GM18861 (cell line): ENCODE measurements at regions not wholly inside any gene's neighbourhood (a gene's known extent, or its start where the extent isn't known, plus 50 kb on each side); places are given as distances from the start of the nearest gene placed in this dataset.
"Not testable (repeated sequence)": the region's sequence is repeated elsewhere in the genome, so short reads cannot be mapped to it uniquely, and the experiment has no call there.

Experiments
- ATAC-seq: cut with Tn5 transposase; IDR thresholded peaks from one replicate; pipeline ENCODE4 v1.9.1; 2021; ENCODE audit not compliant: unreplicated experiment

DNA sequence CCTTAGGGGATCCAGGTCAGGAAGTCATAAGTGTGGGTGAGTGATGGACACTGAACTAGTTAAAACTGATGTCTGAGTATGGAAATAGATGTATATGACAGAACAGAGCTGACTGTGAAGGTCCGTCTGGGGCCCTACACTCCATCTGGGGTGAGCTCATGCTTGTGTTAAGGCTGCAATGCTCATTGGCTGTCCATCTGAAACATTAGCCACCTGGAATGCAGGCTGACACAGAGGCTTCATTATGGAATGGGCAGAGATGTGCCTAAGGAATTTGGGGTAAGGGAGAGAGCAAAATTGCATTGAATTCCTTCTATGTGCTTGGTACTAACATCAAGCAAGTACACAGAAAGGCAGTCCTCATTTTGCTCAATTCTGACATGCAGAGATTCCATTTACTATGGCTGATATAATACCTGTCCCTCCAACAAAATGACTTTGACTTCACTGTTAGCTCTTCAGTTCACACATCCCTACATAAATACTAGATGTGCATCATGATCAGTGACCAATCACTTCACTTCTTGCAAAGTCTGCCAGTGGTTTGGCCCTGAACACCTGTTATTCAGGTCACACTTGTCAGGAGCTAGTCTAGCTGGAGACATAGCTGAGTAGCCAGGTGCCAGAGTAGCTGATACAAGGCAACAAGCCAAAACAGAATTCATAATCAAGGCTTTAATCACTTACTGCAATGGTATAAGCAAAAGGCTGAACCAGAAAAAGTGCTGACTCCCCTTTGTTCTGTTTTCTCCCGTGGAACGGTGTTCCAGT is 128.9 kb upstream of the VWC2 start:
- no peak for ATAC-seq

DNA sequence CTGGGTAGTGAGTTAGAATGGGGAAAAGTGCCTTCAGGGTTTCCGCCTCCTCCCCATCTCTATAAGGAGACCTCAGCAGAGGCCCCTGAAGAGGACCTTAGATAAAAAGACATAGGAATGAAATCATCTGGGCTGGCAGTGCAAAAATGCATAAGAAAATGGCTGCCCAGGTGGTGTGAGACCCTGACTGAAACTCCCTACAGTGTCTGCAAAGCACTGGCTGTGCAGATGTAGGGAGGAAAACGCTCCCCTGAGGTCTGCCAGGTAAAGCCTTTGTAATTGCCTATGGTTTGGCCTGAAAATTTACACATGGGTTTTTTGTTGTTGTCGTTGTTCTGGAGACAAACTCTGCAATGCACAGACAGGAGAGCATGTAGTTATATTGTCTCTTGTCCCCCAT is 128.1 kb upstream of the VWC2 start:
- ATAC-seq = no peak

DNA sequence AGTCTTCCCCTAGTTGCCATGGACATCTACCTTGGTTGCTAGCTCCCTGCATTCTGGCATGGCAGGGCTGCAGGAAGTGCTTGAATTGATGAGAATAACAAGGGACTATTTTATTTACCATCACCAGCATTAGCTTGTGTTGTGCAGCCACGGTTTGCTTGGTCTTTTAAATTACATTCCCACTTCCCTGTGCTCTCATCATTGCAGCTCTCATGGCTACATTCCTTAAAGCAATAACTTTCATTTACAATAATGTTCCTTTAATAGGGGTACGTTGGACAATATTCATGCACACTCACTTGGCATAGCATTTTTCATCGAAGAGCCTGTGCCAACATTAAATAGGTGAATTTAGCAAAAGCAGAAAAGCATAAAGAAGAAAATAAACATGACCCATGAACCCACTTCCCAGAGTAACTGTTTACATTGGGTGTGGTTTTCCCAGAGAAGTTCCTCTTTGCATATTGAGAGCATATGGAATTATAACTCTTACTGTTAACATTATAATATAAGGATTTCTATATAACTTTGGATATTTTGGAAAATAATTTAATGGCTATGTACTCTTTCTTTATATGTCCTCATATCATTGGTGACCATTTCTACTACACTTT is 113.2 kb upstream of the VWC2 start:
- no peak for ATAC-seq

DNA sequence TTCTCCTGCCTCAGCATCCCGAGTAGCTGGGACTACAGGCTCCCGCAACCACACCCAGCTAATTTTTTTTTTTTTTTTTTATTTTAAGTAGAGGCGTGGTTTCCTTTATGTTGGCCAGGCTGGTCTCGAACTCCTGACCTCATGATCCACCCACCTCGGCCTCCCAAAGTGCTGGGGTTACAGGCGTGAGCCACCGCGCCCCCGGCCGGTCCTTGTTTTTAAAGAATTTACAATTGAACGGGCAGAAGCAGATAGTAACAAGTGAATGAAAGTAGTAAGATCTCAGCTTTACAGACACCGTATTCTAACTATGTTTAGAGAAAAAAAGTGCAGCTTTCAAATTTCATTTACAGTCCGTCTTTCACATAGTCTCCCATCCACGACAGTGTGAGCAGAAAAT is 112.5 kb upstream of the VWC2 start:
- ATAC-seq = no peak

DNA sequence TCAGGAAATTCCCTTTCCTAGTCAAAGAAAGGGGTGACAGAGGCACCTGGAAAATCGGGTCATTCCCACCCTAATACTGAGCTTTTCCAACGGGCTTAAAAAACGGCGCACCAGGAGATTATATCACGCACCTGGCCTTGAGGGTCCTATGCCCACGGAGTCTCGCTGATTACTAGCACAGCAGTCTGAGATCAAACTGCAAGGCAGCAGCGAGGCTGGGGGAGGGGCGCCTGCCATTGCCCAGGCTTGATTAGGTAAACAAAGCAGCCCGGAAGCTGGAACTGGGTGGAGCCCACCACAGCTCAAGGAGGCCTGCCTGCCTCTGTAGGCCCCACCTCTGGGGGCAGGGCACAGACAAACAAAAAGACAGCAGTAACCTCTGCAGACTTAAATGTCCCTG is 107.5 kb upstream of the VWC2 start:
- ATAC-seq = not testable (repeated sequence)

DNA sequence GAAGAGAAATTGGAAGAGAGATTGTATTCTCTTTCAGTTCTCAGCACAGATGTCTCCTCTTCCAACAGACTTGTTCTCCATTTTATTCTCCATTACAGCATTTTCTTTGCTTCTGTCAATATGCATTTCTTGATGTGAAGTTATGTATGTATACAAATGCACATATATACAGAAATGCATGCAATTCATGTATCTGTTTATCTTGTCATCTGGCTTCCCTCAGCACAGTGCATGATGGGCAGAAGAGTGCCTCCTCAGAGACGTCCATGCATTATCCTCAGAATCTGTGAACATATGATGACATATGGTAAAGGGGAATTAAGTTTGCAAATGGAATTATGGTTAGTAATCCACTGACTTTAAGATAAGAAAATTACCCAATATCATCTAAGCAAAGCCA is 106.7 kb upstream of the VWC2 start:
- ATAC-seq = no peak

DNA sequence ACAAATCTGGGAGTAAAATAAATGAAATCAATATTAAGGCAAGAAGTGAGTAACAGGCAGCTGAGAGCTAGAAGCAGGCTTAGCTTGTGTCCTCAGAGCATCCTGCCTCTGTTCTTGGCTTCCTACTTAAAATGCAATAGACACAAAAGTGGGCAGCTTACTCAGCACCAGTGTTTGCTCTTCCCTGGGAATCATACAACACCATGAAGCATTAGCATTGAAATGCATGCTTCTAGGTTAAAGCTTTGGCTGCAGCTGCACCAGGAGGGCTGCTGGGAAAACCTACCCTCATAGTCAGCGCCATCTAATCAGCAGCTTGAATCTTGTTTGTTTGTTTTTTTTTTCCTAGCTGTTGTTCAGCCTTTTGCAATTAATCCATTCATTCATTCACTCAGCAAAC is 104.2 kb upstream of the VWC2 start:
- ATAC-seq = no peak

DNA sequence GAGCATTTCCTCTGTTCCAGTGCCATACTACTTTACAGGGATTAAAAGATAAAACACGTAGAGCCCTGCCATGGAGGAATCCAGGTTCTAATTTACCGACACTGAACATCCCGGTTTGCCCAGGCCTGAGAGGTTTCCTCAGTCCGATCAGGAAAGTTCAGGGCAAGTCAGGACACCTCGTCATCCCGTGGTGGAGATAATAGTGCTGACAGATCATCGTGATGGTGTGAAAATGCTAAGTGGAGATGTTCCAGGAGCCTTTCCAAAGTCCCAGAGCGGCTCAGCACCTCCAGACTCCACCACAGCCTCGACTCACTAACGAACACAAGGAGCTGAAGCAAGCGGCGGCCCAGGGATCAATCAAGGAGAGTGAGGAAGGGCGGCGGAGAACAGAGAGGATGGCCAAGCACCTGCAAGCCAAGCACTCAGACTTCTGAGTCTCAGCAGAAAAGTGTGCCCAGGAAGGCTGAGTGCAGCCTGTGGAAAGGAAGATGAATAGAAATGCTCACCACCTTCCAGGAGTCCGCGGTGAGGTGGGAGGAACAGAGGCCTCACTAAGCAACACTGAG is 103.7 kb upstream of the VWC2 start:
- ATAC-seq = no peak

DNA sequence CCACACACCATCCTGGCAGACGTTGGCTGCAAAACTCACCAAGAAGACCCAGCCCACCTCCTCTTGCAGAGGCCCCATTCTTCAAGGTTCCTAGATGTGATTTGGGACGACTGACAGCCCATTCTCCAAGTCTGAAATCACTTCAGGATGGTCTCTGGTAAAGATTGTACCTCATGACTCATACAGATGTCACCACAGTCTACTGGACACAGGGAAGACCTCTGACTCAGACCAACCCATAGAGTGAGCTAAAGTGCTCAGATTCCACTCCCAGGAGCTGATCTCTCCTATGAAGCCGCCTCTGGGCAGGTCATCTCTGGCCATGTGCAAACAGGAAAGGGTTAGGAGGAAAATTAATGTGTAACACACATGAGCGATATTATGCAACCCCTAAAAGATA is 102.4 kb upstream of the VWC2 start:
- ATAC-seq = no peak

DNA sequence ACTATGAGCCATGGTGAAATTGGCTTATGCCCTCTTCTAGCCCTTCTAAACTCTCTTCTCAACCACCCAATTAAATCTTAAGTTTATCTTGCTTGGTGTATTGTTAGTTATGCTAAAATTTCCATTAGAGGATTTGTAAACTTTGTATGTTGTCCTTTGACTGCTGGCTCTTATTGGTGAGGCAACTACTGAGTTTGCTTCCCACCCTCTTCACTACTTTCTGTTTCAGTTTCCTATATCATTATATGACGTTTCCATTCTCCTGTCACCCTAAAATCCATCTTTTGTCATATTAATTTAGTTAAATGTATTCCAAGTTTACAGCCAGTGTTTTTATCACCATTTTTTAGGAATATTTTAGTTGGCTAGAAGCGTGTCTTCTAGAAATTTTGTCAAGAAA is 80.9 kb upstream of the VWC2 start:
- ATAC-seq = no peak

DNA sequence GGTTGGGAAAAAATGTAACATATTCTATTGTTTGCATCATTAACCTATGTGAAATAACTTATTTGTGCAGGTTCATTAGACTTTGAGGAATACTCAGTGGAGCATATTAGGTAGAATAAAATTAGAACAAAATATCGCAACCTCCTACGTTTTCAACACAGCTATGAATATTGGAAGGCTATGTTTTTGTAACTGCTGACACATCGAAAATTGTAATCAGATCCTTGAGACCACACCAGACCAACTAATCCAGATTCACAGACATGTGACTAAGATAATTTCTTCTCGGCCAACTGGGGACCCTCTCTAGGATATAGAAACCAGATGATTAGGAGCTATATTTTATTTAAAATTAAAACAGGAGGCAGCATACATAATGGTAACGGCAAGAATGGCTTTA is 77.5 kb upstream of the VWC2 start:
- no peak for ATAC-seq

DNA sequence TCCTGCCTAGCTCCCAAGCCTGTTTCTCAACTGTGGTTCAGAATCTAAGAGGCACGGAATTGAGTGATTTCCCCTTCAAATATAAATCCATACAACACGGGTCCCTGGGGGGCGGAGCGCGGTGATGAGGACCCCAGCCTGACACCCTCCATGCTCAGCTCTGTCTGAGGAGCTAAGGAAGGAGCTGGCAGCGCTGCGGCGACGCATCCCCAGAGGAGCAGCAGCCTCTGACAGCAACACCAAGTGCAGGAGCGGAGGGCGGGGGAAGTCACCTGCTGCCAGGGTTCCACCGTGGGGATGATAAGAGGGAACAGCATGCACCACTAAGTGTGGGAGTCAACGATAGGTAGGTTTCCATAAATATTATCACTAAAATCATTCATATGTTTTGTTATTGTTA is 72.6 kb upstream of the VWC2 start:
- no peak for ATAC-seq

DNA sequence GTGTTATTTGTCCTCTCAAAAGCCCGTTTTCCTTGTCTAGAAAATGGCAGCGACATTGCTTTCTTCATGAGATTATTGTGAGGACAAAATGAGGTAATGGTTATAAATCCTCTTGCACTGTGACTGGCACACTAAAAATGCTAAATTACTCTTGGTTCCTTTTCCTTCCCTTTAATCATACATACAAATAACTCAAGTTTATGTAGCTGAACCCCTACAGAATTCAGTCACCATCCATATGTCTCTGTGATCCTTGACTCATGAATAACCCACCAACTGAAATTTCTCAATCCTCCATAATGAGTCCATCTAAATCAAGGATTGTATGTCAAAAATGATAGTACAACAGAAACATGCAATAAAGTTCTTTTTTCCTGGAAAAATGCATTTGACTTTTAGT is 71.3 kb upstream of the VWC2 start:
- ATAC-seq = no peak

DNA sequence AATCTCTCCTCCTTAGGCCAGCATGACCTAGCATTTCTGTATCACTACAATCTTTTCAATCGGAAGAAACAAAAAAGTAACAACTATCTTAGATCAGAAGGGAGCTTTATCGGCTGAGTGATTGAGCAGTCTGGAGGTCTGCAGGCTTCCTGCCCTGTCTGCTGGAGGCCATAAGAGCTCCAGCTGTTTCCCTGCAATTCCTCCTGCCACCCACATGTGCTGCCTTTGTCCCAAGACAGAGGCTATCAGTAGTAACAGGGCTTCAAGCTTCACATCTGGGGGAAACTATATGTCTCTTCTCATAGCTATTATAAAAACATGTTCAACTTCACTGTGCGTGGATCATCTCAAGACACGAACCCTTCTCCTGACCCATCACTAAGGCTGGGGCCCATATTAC is 70.1 kb upstream of the VWC2 start:
- ATAC-seq = no peak

DNA sequence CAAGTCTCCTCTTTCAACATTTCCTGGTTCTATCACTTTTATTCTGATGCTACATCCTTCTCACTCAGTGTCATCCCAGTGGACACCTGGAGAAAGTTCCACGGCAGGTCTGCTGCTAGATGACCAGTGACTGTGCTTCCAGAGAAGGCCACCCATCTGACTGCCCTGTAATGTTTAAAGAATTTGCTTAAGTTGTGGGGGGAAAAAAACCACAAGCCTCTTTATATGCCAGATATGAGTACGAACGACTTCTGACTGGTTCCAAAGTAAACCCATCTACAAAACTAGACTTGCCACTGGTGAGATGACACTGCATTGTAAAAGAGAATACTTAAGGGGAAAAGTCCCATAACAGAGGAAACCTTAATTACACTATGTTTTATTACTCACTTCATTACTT is 69.6 kb upstream of the VWC2 start:
- ATAC-seq = no peak

DNA sequence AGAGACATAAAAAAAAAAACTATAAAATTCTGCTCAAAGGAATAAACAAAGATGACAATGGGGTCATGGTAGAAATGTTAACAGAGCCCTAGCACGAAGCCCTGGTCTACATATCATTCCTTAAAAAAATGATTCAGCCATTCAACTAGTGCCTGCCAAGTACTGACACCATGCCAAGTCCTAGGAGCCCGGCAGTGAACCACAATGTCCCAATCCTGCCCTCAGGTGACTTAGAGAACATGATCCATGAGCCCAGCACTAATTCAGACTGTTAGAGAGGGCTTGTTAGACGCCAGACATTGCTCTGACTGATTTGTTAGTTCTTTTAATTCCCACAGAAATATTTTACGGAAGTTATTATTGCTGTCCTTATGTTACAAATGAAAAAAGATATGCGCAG is 67.3 kb upstream of the VWC2 start:
- no peak for ATAC-seq

DNA sequence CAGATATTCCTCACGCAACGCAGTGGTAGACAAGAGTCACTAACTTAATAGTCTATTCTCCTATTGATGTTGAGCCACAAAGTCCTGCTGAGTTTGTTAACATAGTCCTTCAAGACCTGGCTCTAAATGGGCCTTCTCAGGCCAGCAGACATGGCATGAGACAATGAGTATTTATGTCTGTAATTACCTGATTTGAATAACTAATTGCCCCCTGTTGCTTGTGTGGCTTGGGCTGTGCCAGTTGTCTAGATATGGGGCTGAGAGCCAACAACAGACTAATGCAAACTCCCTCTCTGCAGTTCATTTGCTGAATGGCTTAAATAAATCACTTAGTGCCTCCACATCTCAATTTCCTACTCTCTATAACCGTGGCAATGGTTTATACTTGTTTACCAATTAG is 65.5 kb upstream of the VWC2 start:
- ATAC-seq = no peak

DNA sequence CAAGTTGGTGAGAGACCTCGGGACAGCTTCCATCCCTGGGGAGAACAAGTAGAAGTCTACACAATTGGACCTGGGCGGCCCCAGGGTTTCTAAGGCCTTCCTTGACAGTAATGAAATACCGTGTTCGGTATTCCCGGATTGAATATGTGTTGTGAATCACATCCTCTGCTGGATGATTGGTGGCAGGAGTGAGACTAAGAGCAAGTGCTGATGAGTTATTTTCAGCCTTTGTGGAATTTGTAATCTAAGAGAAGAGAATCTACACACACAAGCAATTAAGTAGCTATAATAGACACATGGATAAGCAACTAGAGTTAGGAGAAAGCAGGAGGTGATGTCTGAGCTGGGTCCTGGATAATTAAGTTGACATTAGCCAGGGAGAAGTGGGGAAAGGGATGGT is 64.8 kb upstream of the VWC2 start:
- ATAC-seq = no peak

DNA sequence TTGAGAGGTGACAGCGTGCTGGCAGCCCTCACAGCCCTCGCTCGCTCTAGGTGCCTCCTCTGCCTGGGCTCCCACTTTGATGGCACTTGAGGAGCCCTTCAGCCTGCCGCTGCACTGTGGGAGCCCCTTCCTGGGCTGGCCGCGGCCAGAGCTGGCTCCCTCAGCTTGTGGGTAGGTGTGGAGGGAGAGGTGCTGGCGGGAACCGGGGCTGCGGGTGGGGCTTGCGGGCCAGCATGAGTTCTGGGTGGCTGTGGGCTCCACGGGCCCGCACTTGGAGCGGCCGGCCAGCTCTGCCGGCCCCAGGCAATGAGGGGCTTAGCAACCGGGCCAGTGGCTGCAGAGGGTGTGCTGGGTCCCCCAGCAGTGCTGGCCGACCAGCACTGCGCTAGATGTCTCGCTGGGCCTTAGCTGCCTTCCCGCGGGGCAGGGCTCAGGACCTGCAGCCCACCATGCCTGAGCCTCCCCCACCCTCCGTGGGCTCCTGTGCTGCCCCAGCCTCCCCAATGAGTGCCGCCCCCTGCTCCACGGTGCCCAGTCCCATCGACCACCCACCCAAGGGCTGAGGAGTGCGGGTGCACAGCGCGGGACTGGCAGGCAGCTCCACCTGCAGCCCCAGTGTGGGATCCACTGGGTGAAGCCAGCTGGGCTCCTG is 62.2 kb upstream of the VWC2 start:
- not testable (repeated sequence) for ATAC-seq

DNA sequence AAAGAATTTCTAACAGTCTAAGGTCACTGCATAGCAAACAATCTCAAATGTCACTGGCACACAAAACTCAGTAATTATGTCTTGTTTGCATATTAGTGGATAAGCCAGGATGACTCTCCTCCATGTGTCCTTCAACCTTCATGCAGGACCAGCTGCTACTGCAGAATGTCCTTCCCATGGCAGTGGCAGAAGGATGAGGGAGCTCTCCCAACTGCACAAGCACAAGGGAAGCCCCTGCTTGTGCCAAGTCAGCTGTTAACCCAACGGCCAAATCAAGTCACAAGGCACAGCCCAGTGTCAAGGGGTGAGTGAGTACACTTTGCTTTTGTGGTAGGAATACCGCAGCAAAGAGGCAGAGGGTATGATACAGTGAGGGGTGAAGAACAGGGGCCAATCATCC is 59.3 kb upstream of the VWC2 start:
- no peak for ATAC-seq

DNA sequence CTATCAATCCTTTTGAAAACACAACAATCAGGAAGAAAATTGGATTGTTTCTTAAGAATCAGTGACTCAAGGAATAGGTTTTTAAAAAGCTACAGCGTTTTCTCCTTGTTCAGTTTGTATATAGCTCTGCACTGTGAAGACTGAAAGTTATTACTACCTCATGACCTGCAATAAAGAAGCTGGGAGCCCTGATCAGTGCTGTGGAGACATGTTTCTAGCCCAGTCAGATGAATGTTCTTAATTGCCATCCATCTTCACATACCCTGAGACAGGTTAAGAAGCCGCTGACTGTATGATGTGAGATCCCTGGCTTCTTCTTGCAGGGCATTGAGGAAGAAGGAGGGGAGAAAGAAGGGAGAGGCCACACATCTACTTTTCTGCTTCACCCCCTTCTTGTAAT is 58.0 kb upstream of the VWC2 start:
- ATAC-seq = no peak

DNA sequence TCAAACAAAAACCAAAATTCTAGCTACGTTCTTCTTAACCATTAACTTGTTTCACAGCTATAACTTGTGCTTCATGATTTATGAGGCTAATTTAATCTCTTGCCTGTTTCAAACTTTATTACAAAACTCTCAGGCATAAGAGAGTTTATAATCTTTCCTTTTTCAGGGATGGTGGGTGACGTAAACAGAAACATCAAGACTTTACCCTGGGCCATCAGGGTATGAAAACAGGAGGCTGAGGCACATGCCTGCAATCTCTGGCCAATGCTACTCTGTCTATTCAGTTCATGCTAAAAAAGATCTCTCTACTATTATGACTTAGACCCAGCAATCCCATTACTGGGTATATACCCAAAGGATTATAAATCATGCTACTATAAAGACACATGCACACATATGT is 55.9 kb upstream of the VWC2 start:
- ATAC-seq = no peak
